HG02798 (cell line): ENCODE measurements at regions not wholly inside any gene's neighbourhood (a gene's known extent, or its start where the extent isn't known, plus 50 kb on each side); places are given as distances from the start of the nearest gene placed in this dataset.

Experiments used
- ATAC-seq: cut with Tn5 transposase; IDR thresholded peaks from one replicate; pipeline ENCODE4 v1.9.1; 2021; ENCODE audit warnings: mild to moderate bottlenecking; ENCODE audit not compliant: unreplicated experiment, poor library complexity

DNA sequence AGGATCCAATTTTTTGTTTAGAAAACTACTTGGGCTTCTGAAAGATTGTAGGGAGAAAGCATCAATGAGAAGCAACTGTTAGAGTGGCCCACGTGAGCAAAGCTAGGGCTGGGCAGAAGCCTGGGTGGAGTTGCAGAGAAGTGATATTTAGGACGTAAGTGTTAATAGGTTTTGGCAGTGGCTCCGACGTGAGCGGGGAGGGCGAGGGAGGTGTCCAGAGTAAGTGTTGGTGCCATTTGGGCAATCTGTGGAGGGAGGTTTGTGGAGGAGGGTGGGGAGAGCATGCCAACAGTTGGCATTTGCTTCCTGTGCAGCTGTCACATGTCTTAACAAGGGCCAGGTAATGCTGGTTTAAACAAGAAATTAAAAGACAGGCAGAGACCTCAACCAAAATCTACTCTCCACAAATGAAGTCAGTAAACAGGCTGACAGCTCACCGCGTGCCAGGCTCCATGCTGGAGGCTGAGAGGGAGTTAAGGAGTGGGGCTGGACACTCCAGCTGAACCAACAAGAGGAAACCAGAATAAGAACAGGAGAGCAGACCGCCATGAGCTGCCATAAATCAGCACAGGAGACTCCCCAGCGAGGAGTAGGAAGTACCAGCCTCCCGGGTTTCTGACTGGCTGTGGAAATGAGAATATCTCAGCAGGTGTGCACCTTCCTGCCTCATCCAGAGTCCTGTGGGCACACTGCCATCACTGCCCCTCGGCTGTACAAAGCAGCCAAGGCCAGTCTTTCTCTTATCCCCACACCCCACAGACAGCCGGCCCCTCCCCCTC lies 232.6 kb downstream of the ABHD5 start:
- no peak for ATAC-seq

DNA sequence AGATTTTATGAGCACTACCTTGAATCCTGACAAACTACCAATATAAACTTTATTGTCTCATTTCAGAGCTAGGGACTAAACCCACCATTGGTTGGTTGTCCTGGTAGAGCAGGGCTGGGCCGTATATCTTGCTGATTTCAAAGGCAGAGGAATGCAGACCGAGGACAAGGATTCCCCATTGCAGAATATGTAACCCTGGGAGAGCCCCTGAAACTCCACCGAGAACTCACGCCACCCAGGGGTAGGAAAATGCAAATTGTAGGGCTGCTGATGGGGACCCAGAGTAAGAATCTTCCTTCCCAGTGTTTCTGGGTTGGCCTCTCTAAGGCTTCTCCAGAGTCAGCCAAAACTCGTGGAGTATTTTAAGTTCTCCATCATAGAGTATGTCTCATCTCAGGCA lies 235.3 kb downstream of the ABHD5 start:
- ATAC-seq: no peak

GRCh38 chr3:43932921-43933320 lies 242.2 kb downstream of the ABHD5 start:
- ATAC-seq: no peak

GRCh38 chr3:43948013-43948412 lies 257.3 kb downstream of the ABHD5 start:
- ATAC-seq: no peak

DNA sequence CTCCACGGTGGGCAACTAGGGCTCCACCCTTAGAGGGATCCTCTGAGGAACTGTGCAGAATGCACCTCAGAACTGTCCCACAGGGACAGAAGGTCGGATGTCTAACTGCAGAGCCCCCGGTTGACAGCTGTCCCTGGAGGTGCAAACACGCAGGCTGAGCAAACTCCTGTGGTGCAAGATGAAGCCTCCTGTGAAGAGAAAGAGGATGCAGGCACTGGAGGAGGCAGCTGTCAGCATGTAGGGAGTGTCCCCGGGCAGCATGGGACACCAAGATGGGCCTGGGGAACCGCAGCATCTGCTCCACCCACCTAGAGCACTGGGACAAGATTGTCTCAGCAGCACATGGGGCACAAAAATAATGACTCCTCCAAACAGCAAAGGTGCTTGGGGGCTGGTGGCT lies 258.9 kb downstream of the ABHD5 start:
- ATAC-seq: peak; percentile 65

DNA sequence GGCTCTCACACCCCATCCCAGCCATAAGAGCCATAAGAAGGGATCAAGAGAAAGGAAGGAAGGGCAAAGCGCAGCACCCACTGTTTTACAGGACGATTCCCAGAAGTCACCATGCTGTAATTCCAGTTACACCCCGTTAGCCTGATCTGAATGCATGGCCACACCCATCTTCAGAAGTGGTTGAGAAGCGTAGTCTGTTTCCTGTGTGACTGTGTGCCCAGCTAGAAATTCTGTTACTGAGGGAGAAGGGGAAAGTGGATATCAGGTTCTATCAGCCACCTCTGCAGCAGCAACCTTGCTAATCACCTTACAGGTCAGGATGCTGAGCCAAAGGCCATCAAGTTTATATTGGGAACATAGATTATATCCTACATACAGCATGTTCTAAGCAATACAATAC lies 260.0 kb downstream of the ABHD5 start:
- ATAC-seq: no peak

DNA sequence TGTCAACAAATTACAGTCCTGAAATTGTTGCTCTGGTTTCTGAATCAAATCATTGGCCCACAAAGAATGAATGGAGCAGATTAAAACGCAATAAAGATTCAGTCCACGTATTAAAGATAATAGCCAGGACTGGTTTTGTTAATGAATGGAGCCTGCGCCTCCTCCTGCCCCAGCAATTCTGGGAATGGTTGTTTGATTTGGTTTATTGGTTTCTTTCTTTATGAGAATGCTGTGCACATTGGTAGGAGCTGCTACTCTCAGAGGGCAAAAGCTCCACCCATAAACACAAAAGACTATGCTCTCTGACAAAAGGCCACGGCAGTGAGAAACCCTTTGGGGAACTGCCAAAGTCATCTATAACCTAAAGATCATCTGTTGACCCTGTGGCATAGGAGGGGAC lies 261.1 kb downstream of the ABHD5 start:
- ATAC-seq: no peak

DNA sequence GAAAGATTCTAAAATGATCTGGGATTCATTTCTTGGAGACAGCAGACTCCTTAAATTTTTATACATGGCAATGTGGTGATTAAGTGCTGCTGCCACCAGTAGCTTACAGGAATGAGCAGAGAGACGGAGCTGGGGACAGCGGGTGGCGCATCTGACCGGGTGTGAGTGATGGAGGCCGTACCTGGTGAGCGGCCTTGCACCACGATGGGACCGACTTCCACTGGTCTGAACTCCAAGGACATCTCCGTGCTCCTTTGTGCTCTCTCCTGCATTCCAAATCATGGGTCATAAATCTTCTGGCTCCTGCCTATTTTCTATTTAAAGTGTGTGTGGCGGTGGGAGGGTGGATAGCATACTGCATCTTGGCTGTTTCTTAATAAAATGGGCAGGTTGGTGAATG lies 262.6 kb downstream of the ABHD5 start:
- no peak for ATAC-seq

GRCh38 chr3:43953814-43954692 lies 263.3 kb downstream of the ABHD5 start:
- ATAC-seq: no peak

DNA sequence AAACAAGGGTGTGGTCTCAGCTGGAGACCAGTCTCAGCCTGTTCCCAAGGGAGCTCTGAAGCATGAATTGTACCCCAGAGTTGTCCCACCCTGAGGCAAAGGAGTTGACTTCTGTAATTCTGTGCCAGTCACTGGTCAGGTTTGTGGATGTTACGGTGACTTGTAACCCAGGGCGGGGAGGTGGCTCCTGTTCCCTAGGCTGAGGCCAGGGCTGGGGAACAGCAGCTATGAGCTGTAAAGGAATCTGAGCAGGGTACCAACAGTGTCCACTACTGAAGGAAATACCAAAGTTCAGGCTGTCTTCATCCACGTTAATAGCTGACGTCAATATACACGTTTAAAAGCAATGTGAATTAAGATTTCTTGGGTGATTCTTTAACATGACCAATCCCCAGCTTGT lies 266.2 kb downstream of the ABHD5 start:
- no peak for ATAC-seq

DNA sequence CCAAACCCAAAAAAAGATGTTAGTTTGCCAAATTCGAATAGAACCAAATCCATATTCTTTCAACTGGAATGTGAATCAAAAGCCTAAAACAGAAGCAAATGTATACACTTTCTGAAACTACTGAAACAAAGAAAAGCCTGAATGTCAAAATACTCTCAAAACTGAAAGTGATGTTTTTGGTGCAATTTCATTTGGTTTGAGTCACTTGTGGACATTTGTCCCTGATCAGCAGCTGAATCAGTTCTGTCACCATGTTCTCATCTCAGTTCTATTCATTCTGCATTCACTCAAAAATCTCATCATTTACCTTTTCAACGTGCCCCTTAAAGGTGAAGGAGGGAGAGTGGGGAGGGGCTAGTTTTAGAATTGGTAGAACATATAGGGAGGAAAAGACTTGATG lies 266.8 kb downstream of the ABHD5 start:
- ATAC-seq: peak; percentile 59

DNA sequence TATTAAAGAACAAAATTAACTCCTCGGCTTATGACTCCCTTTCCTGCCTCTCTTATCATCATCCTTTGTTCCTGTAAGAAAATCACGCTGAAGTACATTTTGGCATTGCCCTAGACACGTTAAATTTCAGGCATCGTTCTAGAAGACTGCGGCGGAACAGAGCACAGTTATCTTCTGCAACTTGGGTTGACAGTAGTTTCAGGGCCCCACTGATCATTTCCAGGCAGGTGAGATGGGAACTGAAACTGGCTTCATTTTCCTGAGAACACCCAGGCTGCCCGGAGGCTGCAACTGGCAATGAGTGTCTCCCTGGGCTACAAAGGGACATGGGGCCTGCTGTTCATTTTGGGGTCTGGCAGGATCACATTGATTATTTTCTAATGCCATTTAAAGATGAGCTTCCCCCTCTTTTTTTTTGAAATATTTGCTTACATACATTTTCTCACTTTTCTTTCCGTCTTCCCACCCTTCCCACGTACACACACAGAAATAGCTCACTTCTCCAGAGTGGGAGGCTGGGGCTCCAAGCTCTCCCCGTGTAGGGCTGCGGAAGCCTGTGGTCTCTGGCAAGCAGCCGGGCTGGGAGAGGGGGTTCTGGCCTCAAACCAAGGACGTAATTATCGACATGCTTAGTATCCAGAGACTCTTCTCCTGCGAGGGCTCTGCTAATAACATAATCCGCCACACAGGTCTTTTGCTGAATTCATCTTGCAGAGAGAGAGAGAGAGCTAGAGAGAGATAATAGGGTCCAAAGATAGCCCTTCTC lies 267.4 kb downstream of the ABHD5 start:
- no peak for ATAC-seq

DNA sequence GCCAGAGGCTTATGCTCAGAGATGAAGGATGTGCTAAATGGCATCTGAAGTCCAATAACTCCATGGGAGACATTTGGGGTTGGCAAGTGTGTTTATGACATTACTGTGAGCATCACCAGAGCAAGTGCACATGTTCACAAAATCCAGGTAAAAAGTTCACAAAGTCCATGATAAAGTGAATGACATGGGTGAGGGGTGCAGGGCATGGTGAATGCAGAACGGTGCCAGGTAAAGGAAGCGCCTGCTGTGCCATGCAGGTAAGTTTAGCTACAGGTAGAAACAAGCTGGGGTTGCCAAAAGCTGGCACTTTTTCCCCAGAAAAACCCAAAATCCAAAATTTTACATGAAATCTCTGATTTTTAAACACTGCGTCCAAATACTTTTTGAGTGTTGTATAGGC lies 268.2 kb downstream of the ABHD5 start:
- no peak for ATAC-seq

GRCh38 chr3:43959498-43960447 lies 269.0 kb downstream of the ABHD5 start:
- ATAC-seq: no peak

GRCh38 chr3:43960448-43960840 lies 269.7 kb downstream of the ABHD5 start:
- ATAC-seq: no peak

DNA sequence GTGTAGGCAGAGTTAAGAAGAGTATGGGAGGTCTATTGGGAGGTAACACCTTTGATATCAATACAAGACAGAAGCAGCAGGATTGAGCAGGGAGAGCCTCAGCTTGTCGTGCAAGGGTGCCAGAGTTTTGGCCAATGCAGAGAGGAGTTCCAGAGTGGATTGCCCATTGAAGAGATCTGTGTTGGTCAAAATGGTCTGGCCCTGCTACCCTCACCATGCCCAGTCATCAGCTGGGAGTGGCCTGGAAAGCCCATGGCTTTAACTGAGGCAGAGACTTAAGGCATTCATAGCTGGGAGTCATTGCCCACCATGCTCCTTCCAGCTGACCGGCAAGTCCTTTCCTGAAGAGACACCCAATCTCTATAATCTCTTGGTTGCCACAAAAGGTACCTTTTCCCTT lies 271.3 kb downstream of the ABHD5 start:
- no peak for ATAC-seq

DNA sequence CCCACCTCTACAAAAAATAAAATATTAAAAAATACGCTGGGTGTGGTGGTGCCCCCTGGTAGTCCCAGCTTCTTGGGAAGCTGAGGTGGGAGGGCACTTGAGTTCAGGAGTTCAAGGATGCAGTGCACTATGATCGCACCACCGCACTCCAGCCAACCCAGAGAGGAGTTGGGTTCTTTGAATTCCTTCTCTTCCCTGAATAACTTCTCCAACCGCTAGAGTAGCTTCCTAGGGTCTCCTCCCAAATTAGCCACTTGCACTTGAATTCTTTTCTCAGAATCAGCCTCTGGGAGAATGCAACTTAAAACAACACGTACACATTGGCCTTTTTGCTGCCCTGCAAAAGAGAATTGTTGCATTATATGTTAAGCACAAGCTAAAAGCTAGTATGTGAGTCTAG lies 272.5 kb downstream of the ABHD5 start:
- ATAC-seq: no peak

GRCh38 chr3:43964640-43965039 lies 273.9 kb downstream of the ABHD5 start:
- ATAC-seq: no peak

DNA sequence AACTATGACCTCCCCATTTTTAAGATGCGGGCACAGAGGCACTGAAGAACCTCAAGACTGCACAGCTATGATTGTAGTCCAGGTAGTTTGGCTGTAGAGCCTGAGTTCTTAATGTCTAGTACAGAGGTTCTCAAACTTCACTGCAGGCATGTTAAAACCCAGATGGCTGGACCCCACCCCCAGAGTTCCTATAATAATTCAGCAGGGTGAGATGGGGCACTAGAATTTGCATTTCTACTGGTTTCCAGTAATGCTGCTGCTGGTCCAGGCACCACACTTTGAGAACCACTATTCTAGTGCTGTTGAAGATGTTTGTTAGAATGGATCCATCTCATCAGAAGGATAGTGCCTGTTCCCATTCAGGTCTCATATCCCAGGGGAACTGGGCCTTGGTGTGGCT lies 274.9 kb downstream of the ABHD5 start:
- ATAC-seq: no peak

DNA sequence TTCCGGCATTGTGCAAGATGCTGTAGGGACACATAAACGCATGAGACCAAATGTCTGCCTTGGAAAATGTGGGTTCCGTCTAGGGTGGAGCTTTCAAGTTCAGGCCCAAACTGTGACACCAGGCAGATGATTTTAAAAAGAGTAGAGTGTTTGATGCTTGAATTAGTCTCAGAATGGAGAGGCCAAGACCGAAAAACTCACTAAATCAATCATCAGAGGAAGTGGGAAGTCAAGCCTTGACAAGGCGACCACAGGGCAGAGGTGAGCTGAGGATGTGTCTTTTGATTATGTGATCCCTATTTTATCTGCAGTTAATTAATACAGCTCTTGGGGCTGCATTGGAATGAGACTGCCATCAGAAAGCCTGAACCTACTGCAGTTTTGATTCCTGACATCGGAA lies 275.4 kb downstream of the ABHD5 start:
- no peak for ATAC-seq
